Subcutaneous abdominal adipose tissue (tissue), 5 donors: ENCODE measurements at regions not wholly inside any gene's neighbourhood (a gene's known extent, or its start where the extent isn't known, plus 50 kb on each side); places are given as distances from the start of the nearest gene placed in this dataset.
"Not testable (repeated sequence)": the region's sequence is repeated elsewhere in the genome, so short reads cannot be mapped to it uniquely, and the experiment has no call there.

ENCODE experiments used
- H3K27ac ChIP-seq: one replicate; pipeline ENCODE4 v1.7.0; 2013; ENCODE audit warnings: low read depth, mild to moderate bottlenecking, inconsistent platforms, low read length, moderate library complexity
- H3K27me3 ChIP-seq, 5 donors: one replicate each; pipeline ENCODE4 v1.7.0; 2013; ENCODE audit warnings: low read length in 5 of 5, inconsistent platforms in 1 of 5; ENCODE audit not compliant: control insufficient read depth in 5 of 5, insufficient read depth in 4 of 5
- H3K36me3 ChIP-seq, 5 donors: one replicate each; pipeline ENCODE4 v1.7.0; 2013; ENCODE audit warnings: low read length in 5 of 5; ENCODE audit not compliant: control insufficient read depth in 5 of 5, insufficient read depth in 5 of 5
- H3K4me1 ChIP-seq, 5 donors: one replicate each; pipeline ENCODE4 v1.7.0; 2013; ENCODE audit warnings: low read length in 5 of 5, mild to moderate bottlenecking in 3 of 5, moderate library complexity in 1 of 5; ENCODE audit not compliant: control insufficient read depth in 5 of 5, insufficient read depth in 5 of 5
- H3K4me3 ChIP-seq, 5 donors: one replicate each; pipeline ENCODE4 v1.7.0; 2013; ENCODE audit warnings: low read length in 5 of 5, low read depth in 1 of 5
- H3K9ac ChIP-seq, 5 donors: one replicate each; pipeline ENCODE4 v1.7.0; 2013; ENCODE audit warnings: low read length in 5 of 5, mild to moderate bottlenecking in 4 of 5, moderate library complexity in 3 of 5
- H3K9me3 ChIP-seq, 5 donors: one replicate each; pipeline ENCODE4 v1.7.0; 2013; ENCODE audit warnings: low read length in 5 of 5; ENCODE audit not compliant: control insufficient read depth in 5 of 5
- donor health status: healthy.
- donor health status: healthy.
- donor health status: healthy.
- donor health status: healthy.
- donor health status: healthy.

- Histone ChIP-seq H3K27me3 (no peaks in the 10 kb centered on the region), H3K4me3 (no peak overlapping the region), H3K36me3 (no peaks in the 10 kb centered on the region), H3K4me1 (no peaks in the 10 kb centered on the region), H3K27ac (no peak overlapping the region), H3K9me3 (no peaks in the 10 kb centered on the region), H3K9ac (no peak overlapping the region)
These were observed 876.9 kb downstream of the KCNT2 start for GRCh38 chr1:195731385-195731784.

- no peaks in the 10 kb centered on the region for H3K36me3 ChIP-seq
- no peak overlapping the region for H3K27ac ChIP-seq
- H3K9me3 ChIP-seq = no peaks in the 10 kb centered on the region
- H3K27me3 ChIP-seq = no peaks in the 10 kb centered on the region
- no peaks in the 10 kb centered on the region for H3K4me1 ChIP-seq
- H3K9ac ChIP-seq = no peak overlapping the region
- no peak overlapping the region for H3K4me3 ChIP-seq
These were observed 884.4 kb downstream of the KCNT2 start for GRCh38 chr1:195723796-195724194.

GRCh38 chr1:195722852-195723795 lies 885.1 kb downstream of the KCNT2 start:
- not testable (repeated sequence) for H3K4me3 ChIP-seq, H3K27ac ChIP-seq, H3K9ac ChIP-seq, H3K36me3 ChIP-seq, H3K27me3 ChIP-seq, H3K4me1 ChIP-seq, H3K9me3 ChIP-seq

- not testable (repeated sequence) for H3K27ac ChIP-seq, H3K4me3 ChIP-seq, H3K9ac ChIP-seq, H3K4me1 ChIP-seq, H3K9me3 ChIP-seq, H3K36me3 ChIP-seq, H3K27me3 ChIP-seq
These were observed 886.1 kb downstream of the KCNT2 start for GRCh38 chr1:195722146-195722545.

- no peak overlapping the region for H3K9ac ChIP-seq
- H3K9me3 ChIP-seq = no peaks in the 10 kb centered on the region
- no peaks in the 10 kb centered on the region for H3K36me3 ChIP-seq
- no peak overlapping the region for H3K4me3 ChIP-seq
- H3K27me3 ChIP-seq = no peaks in the 10 kb centered on the region
- H3K27ac ChIP-seq = no peak overlapping the region
- H3K4me1 ChIP-seq = no peaks in the 10 kb centered on the region
These were observed 886.8 kb downstream of the KCNT2 start for GRCh38 chr1:195721210-195721971.

- Histone ChIP-seq H3K27ac (no peak overlapping the region), H3K9me3 (no peaks in the 10 kb centered on the region), H3K27me3 (no peaks in the 10 kb centered on the region), H3K4me1 (no peaks in the 10 kb centered on the region), H3K36me3 (no peaks in the 10 kb centered on the region), H3K9ac (no peak overlapping the region), H3K4me3 (no peak overlapping the region)
These were observed 890.6 kb downstream of the KCNT2 start for GRCh38 chr1:195717651-195718050.

GRCh38 chr1:195715652-195716051 lies 892.6 kb downstream of the KCNT2 start:
- H3K9me3 ChIP-seq = no peaks in the 10 kb centered on the region
- no peak overlapping the region for H3K27ac ChIP-seq
- H3K4me1 ChIP-seq = no peaks in the 10 kb centered on the region
- H3K4me3 ChIP-seq = no peak overlapping the region
- no peaks in the 10 kb centered on the region for H3K27me3 ChIP-seq
- H3K36me3 ChIP-seq = no peaks in the 10 kb centered on the region
- no peak overlapping the region for H3K9ac ChIP-seq

GRCh38 chr1:195714248-195714647 lies 894.0 kb downstream of the KCNT2 start:
- H3K27ac ChIP-seq = no peak overlapping the region
- no peaks in the 10 kb centered on the region for H3K4me1 ChIP-seq
- no peak overlapping the region for H3K9ac ChIP-seq
- no peak overlapping the region for H3K4me3 ChIP-seq
- no peaks in the 10 kb centered on the region for H3K27me3 ChIP-seq
- H3K9me3 ChIP-seq = no peaks in the 10 kb centered on the region
- H3K36me3 ChIP-seq = no peaks in the 10 kb centered on the region

GRCh38 chr1:195709821-195710220 lies 898.4 kb downstream of the KCNT2 start:
- no peak overlapping the region for H3K27ac ChIP-seq

GRCh38 chr1:195704028-195704427 lies 904.2 kb downstream of the KCNT2 start:
- Histone ChIP-seq H3K4me3 (no peak overlapping the region), H3K27me3 (no peaks in the 10 kb centered on the region), H3K27ac (no peak overlapping the region), H3K9me3 (no peaks in the 10 kb centered on the region), H3K4me1 (no peaks in the 10 kb centered on the region), H3K36me3 (no peaks in the 10 kb centered on the region), H3K9ac (no peak overlapping the region)

More at GRCh38 chr1:195709821-195710220, 898.4 kb downstream of the KCNT2 start:
- H3K27me3 ChIP-seq = no peaks in the 10 kb centered on the region
- H3K36me3 ChIP-seq = no peaks in the 10 kb centered on the region
- H3K9me3 ChIP-seq = no peaks in the 10 kb centered on the region
- H3K4me1 ChIP-seq = no peaks in the 10 kb centered on the region
- no peak overlapping the region for H3K4me3 ChIP-seq
- no peak overlapping the region for H3K9ac ChIP-seq
